ENCODE measurements at regions not wholly inside any gene's neighbourhood (a gene's known extent, or its start where the extent isn't known, plus 50 kb on each side); places are given as distances from the start of the nearest gene placed in this dataset.

- TF ChIP-seq POLR2A (IDR thresholded peaks at IDR 0.05): no peak
- no peaks in the 10 kb centered on the region for H3K9me3 ChIP-seq
- no peak overlapping the region for H3K27ac ChIP-seq
- H3K4me3 ChIP-seq: no peak overlapping the region
- H3K27me3 ChIP-seq: no peaks in the 10 kb centered on the region
- DNase-seq: no peak
- H3K4me1 ChIP-seq: peaks cover 0 to 2% (median 0%) of the 10 kb centered on the region in 4 donors
- H3K36me3 ChIP-seq: no peaks in the 10 kb centered on the region
These were observed 234.1 kb upstream of the NR3C2 start for GRCh38 chr4:148676344-148676743.

- H3K27ac ChIP-seq: no peak overlapping the region
- H3K4me3 ChIP-seq: no peak overlapping the region
- no peaks in the 10 kb centered on the region for H3K27me3 ChIP-seq
- H3K36me3 ChIP-seq: no peaks in the 10 kb centered on the region
- DNase-seq: no peak
- no peaks in the 10 kb centered on the region for H3K9me3 ChIP-seq
- no peak for TF ChIP-seq CTCF (IDR thresholded peaks at IDR 0.05)
- no peak for TF ChIP-seq POLR2A (IDR thresholded peaks at IDR 0.05)
- no peaks in the 10 kb centered on the region for H3K4me1 ChIP-seq
These were observed 232.7 kb upstream of the NR3C2 start for GRCh38 chr4:148674876-148675275.

- H3K36me3 ChIP-seq: no peaks in the 10 kb centered on the region
- no peak for DNase-seq
- no peaks in the 10 kb centered on the region for H3K27me3 ChIP-seq
- H3K4me1 ChIP-seq: no peaks in the 10 kb centered on the region
- H3K4me3 ChIP-seq: no peak overlapping the region
- TF ChIP-seq POLR2A (IDR thresholded peaks at IDR 0.05) (no peak), CTCF (IDR thresholded peaks at IDR 0.05) (no peak)
- no peak overlapping the region for H3K27ac ChIP-seq
- no peaks in the 10 kb centered on the region for H3K9me3 ChIP-seq
These were observed 222.4 kb upstream of the NR3C2 start for GRCh38 chr4:148664636-148665035.

- H3K4me3 ChIP-seq: no peak overlapping the region
- no peaks in the 10 kb centered on the region for H3K9me3 ChIP-seq
- no peaks in the 10 kb centered on the region for H3K4me1 ChIP-seq
- TF ChIP-seq POLR2A (IDR thresholded peaks at IDR 0.05): no peak
- no peak for TF ChIP-seq CTCF (IDR thresholded peaks at IDR 0.05)
- H3K27me3 ChIP-seq: no peaks in the 10 kb centered on the region
- no peak for DNase-seq
- no peaks in the 10 kb centered on the region for H3K36me3 ChIP-seq
- H3K27ac ChIP-seq: no peak overlapping the region
These were observed 211.9 kb upstream of the NR3C2 start for GRCh38 chr4:148654131-148654530.

- Histone ChIP-seq H3K27me3 (no peaks in the 10 kb centered on the region), H3K36me3 (no peaks in the 10 kb centered on the region), H3K4me1 (no peaks in the 10 kb centered on the region), H3K27ac (no peak overlapping the region), H3K9me3 (no peaks in the 10 kb centered on the region), H3K4me3 (no peak overlapping the region)
- TF ChIP-seq POLR2A (IDR thresholded peaks at IDR 0.05) (no peak), CTCF (IDR thresholded peaks at IDR 0.05) (no peak)
- no peak for DNase-seq
These were observed 211.5 kb upstream of the NR3C2 start for GRCh38 chr4:148653681-148654080.

- H3K27me3 ChIP-seq: no peaks in the 10 kb centered on the region
- TF ChIP-seq CTCF (IDR thresholded peaks at IDR 0.05): no peak
These were observed 209.8 kb upstream of the NR3C2 start for GRCh38 chr4:148651991-148652390.

More at GRCh38 chr4:148651991-148652390, 209.8 kb upstream of the NR3C2 start:
- no peak for DNase-seq
- Histone ChIP-seq H3K9me3 (no peaks in the 10 kb centered on the region), H3K27ac (no peak overlapping the region), H3K4me3 (no peak overlapping the region), H3K4me1 (no peaks in the 10 kb centered on the region), H3K36me3 (no peaks in the 10 kb centered on the region)

All from Peyer's patch (tissue), 4 donors.